CD4-positive, CD25-positive, alpha-beta regulatory T cell (primary cell): ENCODE measurements at regions not wholly inside any gene's neighbourhood (a gene's known extent, or its start where the extent isn't known, plus 50 kb on each side); places are given as distances from the start of the nearest gene placed in this dataset.
A peak's percentile ranks its signal among the peaks of the same experiment; 100 is the strongest.

Experiments used
- ATAC-seq, 2 donors: fragments of 150-1000 bp; cut with Tn5 transposase; one replicate each; pipeline ENCODE4 v1.10.0; 2021; ENCODE audit warnings: low read depth in 2 of 2, moderate number of reproducible peaks in 2 of 2, moderate library complexity in 1 of 2
- DNase-seq, 3 donors: peaks; one replicate each; pipeline versions ENCODE4 v3.0.0 to v3.0.0-alpha.2; 2012 to 2022; ENCODE audit warnings: mixed read lengths in 1 of 3
- H3K27ac ChIP-seq: one replicate; pipeline ENCODE4 v1.7.0; 2013; ENCODE audit warnings: mild to moderate bottlenecking, low read length; ENCODE audit not compliant: insufficient read depth, poor library complexity, severe bottlenecking
- H3K27me3 ChIP-seq: one replicate; pipeline ENCODE4 v1.7.0; 2013; ENCODE audit warnings: low read length; ENCODE audit not compliant: control insufficient read depth, insufficient read depth
- H3K36me3 ChIP-seq: one replicate; pipeline ENCODE4 v1.7.0; 2013; ENCODE audit warnings: mild to moderate bottlenecking, low read length, moderate library complexity; ENCODE audit not compliant: control insufficient read depth, insufficient read depth
- H3K4me1 ChIP-seq: 2 replicates; pipeline ENCODE4 v1.7.0; 2013; ENCODE audit warnings: mild to moderate bottlenecking, low read length; ENCODE audit not compliant: insufficient read depth, control insufficient read depth, poor library complexity, severe bottlenecking
- H3K4me3 ChIP-seq: one replicate; pipeline ENCODE4 v1.7.0; 2013; ENCODE audit warnings: low read depth, mild to moderate bottlenecking, low read length, moderate library complexity
- H3K9me3 ChIP-seq, 2 experiments: 1 replicate in 1 of 2; 2 replicates in 1 of 2; pipeline ENCODE4 v1.7.0; 2013; ENCODE audit warnings: low read length in 2 of 2, mild to moderate bottlenecking in 1 of 2, moderate library complexity in 1 of 2; ENCODE audit not compliant: control insufficient read depth in 2 of 2
- H3K27ac Mint-ChIP-seq, 3 donors: one replicate each; pipeline ENCODE4 v1.8.0; 2020 to 2022; ENCODE audit warnings: mild to moderate bottlenecking in 3 of 3, mixed read lengths in 3 of 3, moderate library complexity in 2 of 3
- H3K27me3 Mint-ChIP-seq: one replicate; pipeline ENCODE4 v1.8.0; 2022; ENCODE audit warnings: mild to moderate bottlenecking, mixed read lengths
- H3K36me3 Mint-ChIP-seq: one replicate; pipeline ENCODE4 v1.8.0; 2020; ENCODE audit warnings: mixed read lengths
- H3K4me1 Mint-ChIP-seq, 4 donors: one replicate each; pipeline ENCODE4 v1.8.0; 2020 to 2022; ENCODE audit warnings: mixed read lengths in 4 of 4, mild to moderate bottlenecking in 1 of 4
- H3K4me3 Mint-ChIP-seq, 4 donors: one replicate each; pipeline ENCODE4 v1.8.0; 2020 to 2022; ENCODE audit warnings: mild to moderate bottlenecking in 4 of 4, mixed read lengths in 4 of 4, moderate library complexity in 3 of 4
- H3K9me3 Mint-ChIP-seq, 7 donors: one replicate each; pipeline ENCODE4 v1.8.0; 2020 to 2022; ENCODE audit warnings: mixed read lengths in 7 of 7, mild to moderate bottlenecking in 3 of 7, moderate library complexity in 2 of 7

DNA sequence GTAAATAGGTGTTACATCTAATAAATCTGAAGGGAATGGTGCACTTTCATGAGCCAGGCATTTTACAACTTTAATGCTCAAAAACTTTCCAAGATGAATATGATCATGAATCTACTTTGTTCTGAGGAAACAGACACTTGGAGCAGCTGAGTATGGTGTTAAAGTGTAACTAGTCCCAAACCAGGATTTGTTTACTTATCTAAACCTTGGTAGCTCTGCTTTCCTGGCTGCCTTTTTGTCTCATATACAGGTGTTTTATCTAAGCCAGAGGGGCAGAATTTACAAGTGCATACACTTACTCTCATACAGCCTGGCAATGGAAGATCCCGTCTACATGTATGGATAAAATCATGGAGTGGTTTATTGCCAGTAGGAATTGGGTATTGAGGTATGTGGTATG lies 171.5 kb downstream of the FAT3 start:
- Mint-ChIP-seq H3K9me3 (peaks cover 0 to 7% (median 2%) of the 10 kb centered on the region in 7 donors), H3K27me3 (no peaks in the 10 kb centered on the region), H3K36me3 (no peaks in the 10 kb centered on the region), H3K4me1 (no peaks in the 10 kb centered on the region), H3K27ac (no peak overlapping the region), H3K4me3 (no peak overlapping the region)
- Histone ChIP-seq H3K4me1 (no peaks in the 10 kb centered on the region), H3K9me3 (no peaks in the 10 kb centered on the region), H3K27me3 (no peaks in the 10 kb centered on the region), H3K36me3 (no peaks in the 10 kb centered on the region), H3K27ac (no peak overlapping the region), H3K4me3 (no peak overlapping the region)
- DNase-seq: no peak
- no peak for ATAC-seq

DNA sequence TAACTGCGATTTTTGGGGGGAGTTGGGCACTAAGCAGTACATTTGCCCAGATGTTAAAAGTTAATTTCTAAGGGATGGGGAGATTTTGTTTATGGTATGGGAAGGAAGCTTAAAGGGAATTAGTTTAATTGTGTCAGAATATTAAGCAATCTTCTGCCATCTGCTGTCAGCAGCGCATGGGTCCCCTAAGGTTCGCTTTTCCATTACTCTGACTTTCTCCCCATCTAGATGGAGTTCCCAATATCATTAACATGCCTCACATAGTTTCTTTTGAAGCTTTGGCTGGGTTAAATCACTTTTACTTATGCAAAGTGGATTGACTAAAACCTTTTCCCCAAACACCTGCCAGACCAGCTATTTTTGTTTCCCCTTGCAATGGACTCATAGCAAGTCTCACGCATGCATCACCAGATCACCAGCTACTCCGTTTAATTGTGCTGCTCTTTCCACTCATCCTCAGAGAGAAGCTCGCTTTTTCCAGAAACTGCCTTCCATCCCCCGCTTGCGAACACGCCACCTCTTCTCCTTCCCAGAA lies 172.7 kb downstream of the FAT3 start:
- Mint-ChIP-seq H3K27me3 (no peaks in the 10 kb centered on the region), H3K4me1 (no peaks in the 10 kb centered on the region), H3K27ac (no peak overlapping the region), H3K9me3 (peaks cover 0 to 7% (median 2%) of the 10 kb centered on the region in 7 donors), H3K4me3 (no peak overlapping the region), H3K36me3 (no peaks in the 10 kb centered on the region)
- DNase-seq (no peak), ATAC-seq (no peak)
- Histone ChIP-seq H3K4me1 (no peaks in the 10 kb centered on the region), H3K27ac (no peak overlapping the region), H3K36me3 (no peaks in the 10 kb centered on the region), H3K27me3 (no peaks in the 10 kb centered on the region), H3K9me3 (no peaks in the 10 kb centered on the region), H3K4me3 (no peak overlapping the region)

DNA sequence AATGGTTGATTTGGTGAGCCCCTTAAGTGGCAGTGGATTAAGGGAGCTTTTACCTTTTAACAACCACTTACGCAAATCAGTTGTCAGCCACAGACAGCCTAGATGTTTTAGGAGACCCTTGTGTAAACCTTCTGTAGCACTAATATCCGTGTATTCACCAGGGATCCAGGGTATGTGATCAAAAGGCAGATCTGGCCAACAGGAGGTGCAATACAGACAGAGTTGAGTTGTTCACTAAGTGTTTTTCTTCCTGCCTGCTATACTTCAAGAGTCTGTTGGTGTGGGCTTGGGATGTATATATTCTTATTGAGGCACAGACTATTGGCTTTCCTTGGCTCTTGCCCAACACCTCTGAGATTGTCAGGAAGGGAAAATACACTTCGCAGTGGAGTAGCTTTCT lies 175.1 kb downstream of the FAT3 start:
- DNase-seq (no peak), ATAC-seq (no peak)
- Mint-ChIP-seq H3K36me3 (no peaks in the 10 kb centered on the region), H3K9me3 (peaks cover under 1 to 14% (median 2%) of the 10 kb centered on the region in 7 donors), H3K27ac (no peak overlapping the region), H3K4me1 (no peaks in the 10 kb centered on the region), H3K4me3 (no peak overlapping the region), H3K27me3 (no peaks in the 10 kb centered on the region)
- Histone ChIP-seq H3K9me3 (no peaks in the 10 kb centered on the region), H3K36me3 (no peaks in the 10 kb centered on the region), H3K4me3 (no peak overlapping the region), H3K27me3 (no peaks in the 10 kb centered on the region), H3K4me1 (no peaks in the 10 kb centered on the region), H3K27ac (no peak overlapping the region)

GRCh38 chr11:92401520-92401919 lies 176.9 kb downstream of the FAT3 start:
- Histone ChIP-seq H3K27me3 (no peaks in the 10 kb centered on the region), H3K27ac (no peak overlapping the region), H3K9me3 (no peaks in the 10 kb centered on the region), H3K36me3 (no peaks in the 10 kb centered on the region), H3K4me3 (no peak overlapping the region), H3K4me1 (no peaks in the 10 kb centered on the region)
- Mint-ChIP-seq H3K27ac (no peak overlapping the region), H3K27me3 (no peaks in the 10 kb centered on the region), H3K9me3 (peaks cover 2 to 15% (median 3%) of the 10 kb centered on the region in 7 donors), H3K4me3 (no peak overlapping the region), H3K4me1 (no peaks in the 10 kb centered on the region), H3K36me3 (no peaks in the 10 kb centered on the region)
- ATAC-seq: no peak
- DNase-seq: no peak

DNA sequence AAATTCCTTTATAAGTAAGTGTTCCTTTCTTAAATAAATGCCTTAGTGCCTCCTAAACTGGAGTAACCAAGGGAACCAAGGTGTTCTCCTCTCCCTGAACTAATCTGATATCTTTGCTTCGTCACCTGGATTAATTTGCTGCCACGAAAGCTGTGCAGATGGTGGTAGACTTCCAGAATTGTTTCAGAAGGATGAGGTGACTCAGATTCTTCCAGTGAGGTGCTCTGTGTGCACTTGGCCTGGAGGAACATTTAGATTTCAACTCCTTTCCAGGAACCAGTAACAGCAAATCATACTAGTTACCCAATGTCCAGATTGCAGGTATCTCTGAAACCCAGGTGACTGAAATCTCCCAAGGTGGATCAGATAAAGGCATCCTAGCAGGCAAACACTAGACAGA lies 181.9 kb downstream of the FAT3 start:
- H3K36me3 Mint-ChIP-seq: no peaks in the 10 kb centered on the region
- peak overlapping the region in 1 of 4 donors; percentile 8 for H3K4me3 Mint-ChIP-seq
- no peak overlapping the region for H3K27ac Mint-ChIP-seq
- Histone ChIP-seq H3K27ac (no peak overlapping the region), H3K4me1 (no peaks in the 10 kb centered on the region), H3K4me3 (no peak overlapping the region), H3K27me3 (no peaks in the 10 kb centered on the region), H3K9me3 (no peaks in the 10 kb centered on the region), H3K36me3 (no peaks in the 10 kb centered on the region)
- ATAC-seq: no peak
- peaks cover 0 to 18% (median 3%) of the 10 kb centered on the region in 7 donors for H3K9me3 Mint-ChIP-seq
- H3K4me1 Mint-ChIP-seq: no peaks in the 10 kb centered on the region
- DNase-seq: no peak
- no peaks in the 10 kb centered on the region for H3K27me3 Mint-ChIP-seq

DNA sequence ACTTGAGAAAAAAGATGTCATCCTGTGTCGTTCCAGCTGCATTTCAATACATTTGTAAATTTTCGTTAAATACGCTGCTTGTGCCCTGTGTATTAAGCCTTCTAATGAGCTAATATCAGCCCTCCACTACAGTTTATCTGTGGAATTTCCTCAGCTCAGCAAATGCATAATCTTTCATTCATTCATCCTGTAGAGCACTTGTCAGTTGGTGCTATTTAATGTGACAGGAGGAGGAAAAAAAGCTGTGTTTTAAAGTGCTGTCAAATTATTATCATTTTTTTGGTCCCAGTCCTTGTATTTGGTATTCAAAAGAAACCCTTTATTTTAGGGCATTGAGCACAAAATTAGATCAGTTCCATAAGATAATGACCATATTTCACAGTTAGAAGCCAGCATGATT lies 184.7 kb downstream of the FAT3 start:
- no peak overlapping the region for H3K27ac Mint-ChIP-seq
- ATAC-seq: no peak

DNA sequence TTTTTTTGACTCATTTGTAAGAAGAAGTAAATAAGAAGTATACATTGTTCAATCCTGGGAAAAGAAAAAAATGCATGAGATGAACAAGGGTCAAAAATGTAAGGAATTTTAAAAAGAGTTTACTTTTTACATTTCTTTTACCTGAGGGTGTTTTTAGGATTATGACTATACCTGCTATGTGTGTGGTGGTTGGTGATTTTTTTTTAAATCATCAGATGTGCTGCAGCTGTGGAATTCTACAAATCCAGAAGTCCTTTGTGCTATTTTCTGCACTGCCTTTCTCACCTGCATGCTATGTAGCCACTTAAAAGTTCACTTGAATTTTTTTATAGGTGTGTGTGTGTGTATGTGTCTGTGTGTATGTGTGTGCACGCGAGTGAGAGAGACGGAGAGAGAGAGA lies 185.3 kb downstream of the FAT3 start:
- Histone ChIP-seq H3K36me3 (no peaks in the 10 kb centered on the region), H3K27me3 (no peaks in the 10 kb centered on the region), H3K4me1 (no peaks in the 10 kb centered on the region), H3K27ac (no peak overlapping the region), H3K4me3 (no peak overlapping the region), H3K9me3 (no peaks in the 10 kb centered on the region)
- Mint-ChIP-seq H3K36me3 (no peaks in the 10 kb centered on the region), H3K9me3 (peaks cover 0 to 11% (median 3%) of the 10 kb centered on the region in 7 donors), H3K27ac (no peak overlapping the region), H3K4me3 (no peak overlapping the region), H3K4me1 (no peaks in the 10 kb centered on the region), H3K27me3 (no peaks in the 10 kb centered on the region)
- DNase-seq (no peak), ATAC-seq (no peak)

More for the DNA sequence above, 184.7 kb downstream of the FAT3 start:
- Histone ChIP-seq H3K4me1 (no peaks in the 10 kb centered on the region), H3K36me3 (no peaks in the 10 kb centered on the region), H3K9me3 (no peaks in the 10 kb centered on the region), H3K27me3 (no peaks in the 10 kb centered on the region), H3K4me3 (no peak overlapping the region), H3K27ac (no peak overlapping the region)
- Mint-ChIP-seq H3K4me1 (no peaks in the 10 kb centered on the region), H3K9me3 (peaks cover 0 to 17% (median 3%) of the 10 kb centered on the region in 7 donors), H3K27me3 (no peaks in the 10 kb centered on the region), H3K36me3 (no peaks in the 10 kb centered on the region), H3K4me3 (no peak overlapping the region)
- no peak for DNase-seq

DNA sequence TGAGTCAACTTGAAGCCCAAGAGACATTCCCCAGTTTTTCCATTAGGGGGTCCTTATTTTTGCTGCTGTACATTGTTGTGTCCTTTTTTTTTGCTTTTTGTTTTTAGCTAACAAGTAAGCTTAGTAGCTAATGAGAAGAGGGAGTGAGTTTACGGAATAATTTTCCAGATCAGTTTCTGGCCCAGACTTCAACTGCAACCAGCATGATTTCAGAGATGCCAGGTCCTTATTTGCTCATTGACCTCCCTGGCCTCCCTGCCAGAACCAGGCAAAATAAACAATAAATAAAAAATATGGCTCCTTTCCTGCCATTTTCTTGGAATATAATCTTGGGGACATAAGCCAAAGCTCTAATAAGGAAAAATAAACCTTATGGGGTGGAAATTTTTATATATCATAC lies 185.9 kb downstream of the FAT3 start:
- H3K4me3 Mint-ChIP-seq: no peak overlapping the region
- H3K9me3 Mint-ChIP-seq: peaks cover 0 to 9% (median 3%) of the 10 kb centered on the region in 7 donors
- H3K27ac Mint-ChIP-seq: no peak overlapping the region
- DNase-seq (no peak), ATAC-seq (no peak)
- no peaks in the 10 kb centered on the region for H3K36me3 Mint-ChIP-seq
- no peaks in the 10 kb centered on the region for H3K27me3 ChIP-seq
- no peak overlapping the region for H3K27ac ChIP-seq
- no peaks in the 10 kb centered on the region for H3K4me1 Mint-ChIP-seq
- H3K36me3 ChIP-seq: no peaks in the 10 kb centered on the region
- H3K9me3 ChIP-seq: no peaks in the 10 kb centered on the region
- no peaks in the 10 kb centered on the region for H3K27me3 Mint-ChIP-seq
- H3K4me3 ChIP-seq: no peak overlapping the region
- H3K4me1 ChIP-seq: no peaks in the 10 kb centered on the region
